HG02852 (cell line): ENCODE measurements at regions not wholly inside any gene's neighbourhood (a gene's known extent, or its start where the extent isn't known, plus 50 kb on each side); places are given as distances from the start of the nearest gene placed in this dataset.
A peak's percentile ranks its signal among the peaks of the same experiment; 100 is the strongest.
"Not testable (repeated sequence)": the region's sequence is repeated elsewhere in the genome, so short reads cannot be mapped to it uniquely, and the experiment has no call there.

Source experiments
- ATAC-seq: cut with Tn5 transposase; IDR thresholded peaks from one replicate; pipeline ENCODE4 v1.9.1; 2021; ENCODE audit warnings: mild to moderate bottlenecking, moderate library complexity; ENCODE audit not compliant: unreplicated experiment

DNA sequence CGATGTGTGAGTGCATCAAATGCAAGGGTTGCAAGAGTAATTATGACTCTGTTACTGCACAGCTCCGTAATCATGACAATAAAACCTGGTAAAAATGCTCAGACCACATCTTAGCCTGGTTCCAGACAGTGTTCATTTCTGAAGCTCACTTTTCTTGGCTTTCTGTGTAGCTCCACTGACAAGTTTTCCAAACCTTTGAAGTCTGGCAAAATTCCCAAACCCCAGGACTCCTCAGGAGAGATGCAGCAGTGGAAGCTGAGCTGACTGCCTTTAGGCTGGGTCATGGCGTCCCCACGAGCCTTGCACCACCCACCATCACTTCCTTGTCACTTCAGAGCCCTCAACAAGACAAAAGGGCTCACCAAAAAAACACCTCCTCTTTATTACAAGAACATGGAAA lies 131.6 kb upstream of the TAS2R1 start:
- no peak for ATAC-seq

- not testable (repeated sequence) for ATAC-seq
Observed at GRCh38 chr5:9752670-9753069, 122.5 kb upstream of the TAS2R1 start.

DNA sequence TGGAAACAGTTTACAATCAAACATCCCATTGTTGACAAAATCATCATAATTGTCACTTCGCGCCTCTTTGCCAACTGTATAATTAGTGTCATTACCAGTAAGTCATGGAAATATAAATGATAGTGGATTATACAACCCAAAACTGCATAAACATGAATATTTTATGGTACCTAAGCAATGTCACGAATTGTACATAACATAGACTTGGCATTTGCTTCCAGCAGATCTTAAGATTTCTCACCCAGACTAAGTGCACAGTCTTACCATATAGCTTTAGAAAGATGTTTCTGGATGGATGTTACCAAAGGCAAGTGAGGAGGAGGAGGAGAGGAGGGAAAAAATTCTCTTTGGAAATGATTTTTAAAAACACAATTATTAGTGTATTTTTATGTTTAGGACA lies 113.4 kb upstream of the TAS2R1 start:
- ATAC-seq: no peak

DNA sequence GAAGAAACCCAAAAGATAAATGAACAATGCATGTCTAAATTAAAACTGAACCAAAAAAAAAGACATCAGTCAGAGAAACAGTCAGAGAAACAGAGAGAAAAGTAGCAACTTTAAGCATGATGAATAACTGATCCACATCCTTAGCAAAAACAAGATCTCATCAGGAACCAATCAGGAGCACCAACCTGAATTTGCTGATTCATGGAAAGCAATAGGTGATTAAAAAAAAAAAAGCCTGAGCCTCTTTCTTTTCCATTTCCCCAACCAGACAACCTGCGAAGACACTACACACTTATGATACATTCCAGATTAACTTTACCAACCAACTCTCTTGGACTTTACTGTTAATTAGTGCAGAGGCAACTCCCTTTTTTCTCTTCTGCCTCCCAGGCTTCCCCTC lies 112.7 kb upstream of the TAS2R1 start:
- ATAC-seq: no peak

GRCh38 chr5:9739135-9739534 lies 109.0 kb upstream of the TAS2R1 start:
- no peak for ATAC-seq

- no peak for ATAC-seq
Observed at GRCh38 chr5:9737265-9737664, 107.1 kb upstream of the TAS2R1 start.

- ATAC-seq: no peak
Observed at GRCh38 chr5:9733486-9733885, 103.3 kb upstream of the TAS2R1 start.

- no peak for ATAC-seq
Observed at GRCh38 chr5:9731159-9731558, 101.0 kb upstream of the TAS2R1 start.

- no peak for ATAC-seq
Observed at GRCh38 chr5:9728261-9728660, 98.1 kb upstream of the TAS2R1 start.

GRCh38 chr5:9726931-9727330 lies 96.8 kb upstream of the TAS2R1 start:
- ATAC-seq: no peak

DNA sequence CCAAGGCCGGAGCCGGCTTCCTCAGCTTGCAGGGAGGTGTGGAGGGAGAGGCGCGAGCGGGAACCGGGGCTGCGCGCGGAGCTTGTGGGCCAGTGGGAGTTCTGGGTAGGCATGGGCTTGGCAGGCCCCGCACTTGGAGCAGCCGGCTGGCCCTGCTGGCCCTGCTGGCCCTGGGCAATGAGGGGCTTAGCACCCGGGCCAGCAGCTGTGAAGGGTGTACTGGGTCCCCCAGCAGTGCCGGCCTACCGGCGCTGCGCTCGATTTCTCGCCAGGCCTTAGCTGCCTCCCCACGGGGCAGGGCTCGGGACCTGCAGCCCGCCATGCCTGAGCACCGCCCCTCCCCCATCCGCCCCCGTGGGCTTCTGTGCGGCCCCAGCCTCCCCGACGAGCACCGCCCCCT lies 95.1 kb upstream of the TAS2R1 start:
- ATAC-seq: not testable (repeated sequence)

DNA sequence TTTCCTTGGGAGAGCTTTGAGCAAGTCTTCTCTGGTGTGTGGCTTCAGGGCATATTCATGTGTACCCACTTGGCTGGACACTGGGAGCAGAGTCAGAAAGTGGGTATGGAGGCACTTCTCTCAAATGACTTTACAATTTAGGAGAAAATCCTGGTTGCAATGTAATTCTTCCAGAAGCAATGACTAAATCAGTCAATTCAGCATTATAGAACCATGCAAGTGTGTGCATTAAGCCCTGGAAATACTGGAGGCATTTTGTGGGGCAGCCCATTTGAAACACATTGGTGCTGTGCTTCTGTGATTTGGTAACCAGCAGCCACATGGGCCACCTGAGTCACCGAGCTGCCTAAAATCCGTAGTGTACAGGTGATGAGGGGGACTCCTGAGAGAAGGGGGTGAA lies 94.6 kb upstream of the TAS2R1 start:
- no peak for ATAC-seq

DNA sequence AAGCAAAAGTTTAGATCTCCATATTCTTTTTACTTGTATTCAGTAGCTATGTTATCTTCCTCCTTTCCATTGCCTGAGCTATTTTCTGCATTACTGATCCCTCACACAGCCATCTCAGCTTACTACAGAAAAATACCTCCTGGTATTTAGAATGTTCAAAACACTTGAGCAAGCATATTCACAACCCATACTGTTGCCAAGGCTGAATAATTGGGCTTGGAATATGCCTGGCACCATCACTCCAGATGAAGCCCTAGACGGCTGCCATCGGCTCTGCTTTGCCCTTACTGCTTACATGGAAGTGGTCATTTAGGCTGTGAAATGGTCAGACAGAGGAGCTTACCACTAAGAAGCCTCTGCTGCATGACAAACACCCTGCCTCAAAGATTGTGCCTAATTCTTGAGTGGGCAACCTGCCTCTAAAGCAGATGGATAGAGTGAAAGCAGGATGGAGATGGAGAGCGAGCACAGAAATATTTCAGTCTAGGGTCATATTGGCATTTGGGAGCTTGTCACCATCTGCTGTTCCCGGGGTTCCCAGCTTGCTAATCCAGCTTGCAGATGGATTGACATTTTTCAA lies 92.5 kb upstream of the TAS2R1 start:
- ATAC-seq: no peak

GRCh38 chr5:9721161-9721560 lies 91.0 kb upstream of the TAS2R1 start:
- ATAC-seq: no peak

- no peak for ATAC-seq
Observed at GRCh38 chr5:9720361-9720760, 90.2 kb upstream of the TAS2R1 start.

DNA sequence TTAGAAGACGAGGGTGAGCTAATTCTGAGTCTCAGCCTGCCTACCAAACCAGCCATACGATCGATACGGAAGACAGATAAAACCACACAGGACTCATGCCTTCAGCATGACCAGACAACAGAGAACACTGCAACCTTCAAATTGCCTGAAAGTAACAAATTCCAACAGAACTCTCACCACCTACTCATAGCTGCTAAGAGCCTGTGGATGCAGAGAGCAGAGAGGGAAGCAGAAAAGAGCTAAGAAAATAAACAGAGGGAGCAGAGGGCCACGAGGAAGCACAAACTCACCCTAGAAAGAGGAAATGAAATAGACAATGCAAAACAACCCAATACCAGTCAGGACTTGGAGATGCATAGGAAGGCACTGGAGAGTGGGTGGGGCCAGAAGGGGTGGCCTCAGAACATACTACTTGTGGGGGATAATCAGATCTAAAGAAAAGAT lies 86.7 kb upstream of the TAS2R1 start:
- peak; percentile 74 for ATAC-seq

GRCh38 chr5:9715891-9716335 lies 85.8 kb upstream of the TAS2R1 start:
- ATAC-seq: no peak

DNA sequence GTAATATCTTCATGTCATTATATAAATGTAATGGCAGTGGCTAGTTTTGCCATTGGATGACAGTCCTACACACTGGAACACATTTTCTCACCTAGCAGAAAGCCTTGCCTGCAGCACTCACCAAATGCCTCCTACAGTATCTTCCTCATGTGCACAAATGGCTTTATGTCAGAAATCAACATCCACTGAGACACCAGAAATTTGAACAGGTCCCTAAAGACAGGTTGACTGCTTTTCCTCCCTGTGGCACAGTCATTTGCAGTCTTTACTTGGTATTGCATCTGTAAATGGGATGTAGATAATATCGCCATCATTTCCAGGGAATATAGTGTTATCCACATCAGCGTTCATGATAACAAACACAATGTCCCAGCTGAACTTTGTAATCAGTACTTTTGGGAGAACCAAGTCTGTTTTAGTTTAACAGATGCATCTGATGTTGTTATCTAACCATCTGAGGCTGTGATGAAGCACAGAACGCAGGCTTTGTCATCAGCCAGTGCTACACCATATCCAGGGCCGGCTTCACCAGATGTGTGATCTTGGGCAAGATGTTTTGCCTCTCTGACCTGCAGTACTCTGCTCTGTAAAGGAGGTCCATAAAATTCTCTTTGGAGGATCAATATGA lies 83.9 kb upstream of the TAS2R1 start:
- no peak for ATAC-seq

DNA sequence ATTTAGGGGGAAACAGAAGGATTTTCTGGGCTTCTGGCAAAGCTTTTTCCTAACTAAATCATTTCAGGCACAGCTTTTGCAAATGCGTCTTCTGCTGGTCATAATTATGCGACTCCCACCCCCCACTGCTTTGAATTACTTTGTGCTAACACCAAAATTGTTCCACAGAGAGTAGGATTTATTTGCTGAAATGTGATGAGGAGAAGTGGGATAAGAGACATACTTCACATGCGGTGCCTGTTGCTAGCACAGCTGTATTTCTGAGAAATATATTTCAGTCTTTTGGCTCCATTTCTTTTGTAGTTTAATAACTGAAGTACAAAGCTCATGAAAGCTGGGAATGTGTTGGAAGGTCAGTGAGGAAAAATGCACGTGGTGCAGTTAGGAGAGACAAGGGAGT lies 83.2 kb upstream of the TAS2R1 start:
- ATAC-seq: no peak

GRCh38 chr5:9712911-9713310 lies 82.8 kb upstream of the TAS2R1 start:
- no peak for ATAC-seq

GRCh38 chr5:9712506-9712905 lies 82.4 kb upstream of the TAS2R1 start:
- no peak for ATAC-seq

- ATAC-seq: no peak
Observed at GRCh38 chr5:9710069-9710468, 79.9 kb upstream of the TAS2R1 start.
